Activated CD8-positive, alpha-beta memory T cell treated with anti-CD3 and anti-CD28 coated beads for 48 hours (primary cell): ENCODE measurements at regions not wholly inside any gene's neighbourhood (a gene's known extent, or its start where the extent isn't known, plus 50 kb on each side); places are given as distances from the start of the nearest gene placed in this dataset.
"Not testable (repeated sequence)": the region's sequence is repeated elsewhere in the genome, so short reads cannot be mapped to it uniquely, and the experiment has no call there.

ENCODE experiments used
- DNase-seq, 3 experiments: peaks; one replicate each; pipeline ENCODE4 v3.0.0-alpha.2; 2020; ENCODE audit warnings: low read depth in 2 of 3, low spot score in 2 of 3

- DNase-seq = no peak
These were observed 214.5 kb upstream of the DDHD1 start for GRCh38 chr14:53367644-53368026.

- no peak for DNase-seq
These were observed 212.5 kb upstream of the DDHD1 start for GRCh38 chr14:53365486-53366130.

GRCh38 chr14:53362916-53363315 is 209.8 kb upstream of the DDHD1 start:
- not testable (repeated sequence) for DNase-seq

GRCh38 chr14:53360829-53361228 is 207.7 kb upstream of the DDHD1 start:
- no peak for DNase-seq

- DNase-seq = no peak
These were observed 205.0 kb upstream of the DDHD1 start for GRCh38 chr14:53358166-53358565.

- DNase-seq = no peak
These were observed 203.4 kb upstream of the DDHD1 start for GRCh38 chr14:53356361-53357150.

GRCh38 chr14:53355581-53356112 is 202.5 kb upstream of the DDHD1 start:
- no peak for DNase-seq

GRCh38 chr14:53354336-53354735 is 201.2 kb upstream of the DDHD1 start:
- no peak for DNase-seq

GRCh38 chr14:53350866-53351265 is 197.7 kb upstream of the DDHD1 start:
- DNase-seq = no peak

GRCh38 chr14:53350429-53350828 is 197.3 kb upstream of the DDHD1 start:
- DNase-seq = no peak

- no peak for DNase-seq
These were observed 193.9 kb upstream of the DDHD1 start for GRCh38 chr14:53346988-53347387.

GRCh38 chr14:53341324-53341723 is 188.2 kb upstream of the DDHD1 start:
- no peak for DNase-seq

GRCh38 chr14:53338192-53338591 is 185.1 kb upstream of the DDHD1 start:
- DNase-seq = no peak

GRCh38 chr14:53336729-53337128 is 183.6 kb upstream of the DDHD1 start:
- DNase-seq = no peak

- DNase-seq = no peak
These were observed 180.7 kb upstream of the DDHD1 start for GRCh38 chr14:53333809-53334208.

- DNase-seq = no peak
These were observed 178.8 kb upstream of the DDHD1 start for GRCh38 chr14:53331921-53332320.

- DNase-seq = no peak
These were observed 178.1 kb upstream of the DDHD1 start for GRCh38 chr14:53331247-53331646.

- no peak for DNase-seq
These were observed 177.3 kb upstream of the DDHD1 start for GRCh38 chr14:53330441-53330840.

- no peak for DNase-seq
These were observed 175.7 kb upstream of the DDHD1 start for GRCh38 chr14:53328841-53329240.

GRCh38 chr14:53327716-53328115 is 174.6 kb upstream of the DDHD1 start:
- no peak for DNase-seq

GRCh38 chr14:53325176-53325806 is 172.2 kb upstream of the DDHD1 start:
- DNase-seq = no peak

- no peak for DNase-seq
These were observed 163.4 kb upstream of the DDHD1 start for GRCh38 chr14:53316504-53316903.
